Colon (tissue), 2 donors: ENCODE measurements at regions not wholly inside any gene's neighbourhood (a gene's known extent, or its start where the extent isn't known, plus 50 kb on each side); places are given as distances from the start of the nearest gene placed in this dataset.

Experiments
- FAIRE-seq: peaks from 2 replicates; lab custom pipeline; 2012; peaks lifted over from hg19 to GRCh38; lab: Jason Lieb, UNC
- donor health status: control.
- donor health status: control.

- no peak for FAIRE-seq
Observed at GRCh38 chr2:177314722-177315264, 50.3 kb upstream of the NFE2L2 start.

GRCh38 chr2:177315364-177315763 is 50.8 kb upstream of the NFE2L2 start:
- no peak for FAIRE-seq

GRCh38 chr2:177316756-177317155 is 52.2 kb upstream of the NFE2L2 start:
- no peak for FAIRE-seq

- no peak for FAIRE-seq
Observed at GRCh38 chr2:177317443-177317842, 52.9 kb upstream of the NFE2L2 start.

- no peak for FAIRE-seq
Observed at GRCh38 chr2:177317857-177318256, 53.3 kb upstream of the NFE2L2 start.

- FAIRE-seq, result no peak
Observed at GRCh38 chr2:177318613-177319012, 54.1 kb upstream of the NFE2L2 start.

GRCh38 chr2:177320596-177320995 is 56.1 kb upstream of the NFE2L2 start:
- FAIRE-seq, result no peak

- no peak for FAIRE-seq
Observed at GRCh38 chr2:177322801-177323261, 58.3 kb upstream of the NFE2L2 start.

GRCh38 chr2:177324797-177325196 is 60.3 kb upstream of the NFE2L2 start:
- FAIRE-seq, result no peak

GRCh38 chr2:177325554-177325953 is 61.0 kb upstream of the NFE2L2 start:
- no peak for FAIRE-seq

- FAIRE-seq, result no peak
Observed at GRCh38 chr2:177326005-177326404, 61.5 kb upstream of the NFE2L2 start.

- FAIRE-seq, result no peak
Observed at GRCh38 chr2:177326591-177326990, 62.1 kb upstream of the NFE2L2 start.

GRCh38 chr2:177327009-177327408 is 62.5 kb upstream of the NFE2L2 start:
- no peak for FAIRE-seq

- FAIRE-seq, result no peak
Observed at GRCh38 chr2:177328056-177328455, 63.5 kb upstream of the NFE2L2 start.

GRCh38 chr2:177329064-177329463 is 63.5 kb upstream of the AGPS start:
- no peak for FAIRE-seq

- FAIRE-seq, result no peak
Observed at GRCh38 chr2:177331466-177331997, 61.0 kb upstream of the AGPS start.

GRCh38 chr2:177332026-177332991 is 60.3 kb upstream of the AGPS start:
- peak; percentile 93 for FAIRE-seq

- no peak for FAIRE-seq
Observed at GRCh38 chr2:177332992-177333388, 59.6 kb upstream of the AGPS start.

- FAIRE-seq, result no peak
Observed at GRCh38 chr2:177334940-177335543, 57.5 kb upstream of the AGPS start.

- no peak for FAIRE-seq
Observed at GRCh38 chr2:177335917-177336450, 56.6 kb upstream of the AGPS start.

GRCh38 chr2:177338177-177338721 is 54.3 kb upstream of the AGPS start:
- no peak for FAIRE-seq

- no peak for FAIRE-seq
Observed at GRCh38 chr2:177340158-177340557, 52.4 kb upstream of the AGPS start.
